Pancreas (tissue), 10 donors: ENCODE measurements at regions not wholly inside any gene's neighbourhood (a gene's known extent, or its start where the extent isn't known, plus 50 kb on each side); places are given as distances from the start of the nearest gene placed in this dataset.

ENCODE experiments used
- ATAC-seq, 4 donors: fragments of 200-7000 bp; cut with Tn5 transposase; one replicate each; pipeline versions ENCODE4 v1.8.0 to v1.9.1; 2020; ENCODE audit warnings: mild to moderate bottlenecking in 4 of 4, moderate library complexity in 4 of 4
- DNase-seq, 6 donors: peaks; one replicate each; pipeline ENCODE4 v3.0.0-alpha.2; 2020
- FAIRE-seq: peaks from 2 replicates; lab custom pipeline; 2012; peaks lifted over from hg19 to GRCh38; lab: Jason Lieb, UNC
- H3K27ac ChIP-seq, 4 donors: fragments of 200-600 bp; sonication (generic); 1 replicate in 3 of 4; 2 replicates in 1 of 4; pipeline versions ENCODE4 v1.5.0 to v1.8.0; 2020
- H3K27me3 ChIP-seq, 4 donors: fragments of 200-600 bp; one replicate each; pipeline ENCODE4 v1.8.0; 2021
- H3K36me3 ChIP-seq, 3 donors: fragments of 200-600 bp; sonication (generic) in 1 of 3; one replicate each; pipeline versions ENCODE4 v1.5.0 to v1.8.0; 2020 to 2021
- H3K4me1 ChIP-seq, 3 donors: fragments of 200-600 bp; one replicate each; pipeline ENCODE4 v1.8.0; 2021
- H3K4me3 ChIP-seq, 4 donors: fragments of 200-600 bp; sonication (generic) in 2 of 4; one replicate each; pipeline versions ENCODE4 v1.5.0 to v1.8.0; 2020 to 2021
- H3K9me3 ChIP-seq, 4 donors: fragments of 200-600 bp; one replicate each; pipeline ENCODE4 v1.8.0; 2021
- CTCF ChIP-seq, 4 donors: fragments of 200-600 bp; sonication (generic) in 3 of 4; IDR thresholded peaks; one replicate each; pipeline versions ENCODE4 v1.5.0 to v1.8.0; 2021; ENCODE audit warnings: antibody characterized with exemption in 4 of 4
- WGBS, 2 donors: extraction: QIAGEN DNeasy Blood & Tissue Kit; methylation state at CpG; one replicate each; pipeline ENCODE4 v1.1.7; 2013; 5-methylcytosine and 5-hydroxymethylcytosine counted together
- intact Hi-C, 3 donors: fragments of 100-400 bp; cut with DNase I; formaldehyde crosslinking; loops; one replicate each; pipeline versions ENCODE4 v1.11.1 to v1.14.2; 2022
- donor health status: healthy with polysubstance abuse.
- donor health status: DM: no; HTN: no; CAD: no; lungs with moderate emphysema.
- donor health status: DM: no; HTN: no; CAD: no.
- donor health status: control.
- donor health status: control.
- donor health status: Bipolar disorder and iron deficiency.
- donor health status: DM: yes; HTN: yes; CAD: no.
- donor health status: DM: no; HTN: no; CAD: no.
- donor health status: DM: no; HTN: no; CAD: no.
- donor health status: DM: yes; HTN: yes; CAD: no.

- TF ChIP-seq CTCF (IDR thresholded peaks at IDR 0.05): peak in 3 of 4 donors; percentile 13 to 28 (median 27)
- Histone ChIP-seq H3K36me3 (no peaks in the 10 kb centered on the region), H3K4me3 (no peak overlapping the region), H3K27ac (no peak overlapping the region), H3K27me3 (no peaks in the 10 kb centered on the region), H3K4me1 (no peaks in the 10 kb centered on the region), H3K9me3 (no peaks in the 10 kb centered on the region)
- DNase-seq: no peak
- no peak for FAIRE-seq
- no peak for ATAC-seq
- intact Hi-C loops: loop anchor here in 1 of 3 donors (10.0 kb wide), 1 partner anchor 621 kb away; no protein-coding TSS in a partner anchor
- 34 to 41% methylated on average over 2 of the region's 2 CpGs for WGBS, 2 donors
These were observed 464.1 kb upstream of the RARB start for GRCh38 chr3:24963762-24964625.

- Histone ChIP-seq H3K9me3 (no peaks in the 10 kb centered on the region), H3K4me1 (no peaks in the 10 kb centered on the region), H3K27me3 (no peaks in the 10 kb centered on the region), H3K36me3 (no peaks in the 10 kb centered on the region), H3K4me3 (no peak overlapping the region), H3K27ac (no peak overlapping the region)
- no peak for TF ChIP-seq CTCF (IDR thresholded peaks at IDR 0.05)
- ATAC-seq (no peak), DNase-seq (no peak), FAIRE-seq (no peak)
- 62 to 76% methylated on average over 2 of the region's 2 CpGs for WGBS, 2 donors
- intact Hi-C loops: loop anchor here in 1 of 3 donors (10.0 kb wide), 1 partner anchor 619 kb away; no protein-coding TSS in a partner anchor
These were observed 462.2 kb upstream of the RARB start for GRCh38 chr3:24965706-24966385.

- Histone ChIP-seq H3K4me1 (no peaks in the 10 kb centered on the region), H3K4me3 (no peak overlapping the region), H3K27me3 (no peaks in the 10 kb centered on the region), H3K27ac (no peak overlapping the region), H3K9me3 (no peaks in the 10 kb centered on the region), H3K36me3 (no peaks in the 10 kb centered on the region)
- no peak for TF ChIP-seq CTCF (IDR thresholded peaks at IDR 0.05)
- 92 to 97% methylated on average over 1 of the region's 1 CpG for WGBS, 2 donors
- DNase-seq (no peak), ATAC-seq (no peak), FAIRE-seq (no peak)
- intact Hi-C loops: loop anchor here in 1 of 3 donors (10.0 kb wide), 1 partner anchor 617 kb away; no protein-coding TSS in a partner anchor
These were observed 460.0 kb upstream of the RARB start for GRCh38 chr3:24968036-24968435.

- TF ChIP-seq CTCF (IDR thresholded peaks at IDR 0.05): no peak
- FAIRE-seq: no peak
These were observed 455.6 kb upstream of the RARB start for GRCh38 chr3:24972491-24972890.

More at GRCh38 chr3:24972491-24972890, 455.6 kb upstream of the RARB start:
- H3K27me3 ChIP-seq: no peaks in the 10 kb centered on the region
- 51 to 58% methylated on average over 1 of the region's 1 CpG for WGBS, 2 donors
- intact Hi-C loops: no loop called here
- H3K9me3 ChIP-seq: no peaks in the 10 kb centered on the region
- DNase-seq (no peak), ATAC-seq (no peak)
- H3K27ac ChIP-seq: no peak overlapping the region
- H3K4me1 ChIP-seq: no peaks in the 10 kb centered on the region
- H3K36me3 ChIP-seq: no peaks in the 10 kb centered on the region
- H3K4me3 ChIP-seq: no peak overlapping the region
